ENCODE measurements at regions not wholly inside any gene's neighbourhood (a gene's known extent, or its start where the extent isn't known, plus 50 kb on each side); places are given as distances from the start of the nearest gene placed in this dataset.
A peak's percentile ranks its signal among the peaks of the same experiment; 100 is the strongest.

- DNase-seq = no peak
Measured at GRCh38 chr6:143592335-143592734, 80.8 kb upstream of the FUCA2 start.

- no peak for DNase-seq
Measured at GRCh38 chr6:143591441-143591840, 79.9 kb upstream of the FUCA2 start.

GRCh38 chr6:143589162-143589561 lies 77.6 kb upstream of the FUCA2 start:
- no peak for DNase-seq

- no peak for DNase-seq
Measured at GRCh38 chr6:143586557-143586956, 75.0 kb upstream of the FUCA2 start.

GRCh38 chr6:143585716-143586115 lies 74.2 kb upstream of the FUCA2 start:
- no peak for DNase-seq

GRCh38 chr6:143585241-143585640 lies 73.7 kb upstream of the FUCA2 start:
- no peak for DNase-seq

GRCh38 chr6:143583542-143584327 lies 72.2 kb upstream of the FUCA2 start:
- no peak for DNase-seq

- DNase-seq = no peak
Measured at GRCh38 chr6:143581835-143582480, 70.4 kb upstream of the FUCA2 start.

GRCh38 chr6:143579703-143580102 lies 68.2 kb upstream of the FUCA2 start:
- DNase-seq = no peak

- no peak for DNase-seq
Measured at GRCh38 chr6:143578054-143578453, 66.5 kb upstream of the FUCA2 start.

- no peak for DNase-seq
Measured at GRCh38 chr6:143575901-143576426, 64.4 kb upstream of the FUCA2 start.

GRCh38 chr6:143575440-143575839 lies 63.9 kb upstream of the FUCA2 start:
- DNase-seq = peak; percentile 39

GRCh38 chr6:143570147-143570853 lies 58.8 kb upstream of the FUCA2 start:
- no peak for DNase-seq

GRCh38 chr6:143569040-143569439 lies 57.5 kb upstream of the FUCA2 start:
- DNase-seq = no peak

GRCh38 chr6:143564484-143565017 lies 53.0 kb upstream of the FUCA2 start:
- no peak for DNase-seq

- DNase-seq = no peak
Measured at GRCh38 chr6:143562143-143562542, 50.6 kb upstream of the FUCA2 start.
